NCI-H524 treated with DMSO at 0.1 percent for 48 hours (cell line): ENCODE measurements at regions not wholly inside any gene's neighbourhood (a gene's known extent, or its start where the extent isn't known, plus 50 kb on each side); places are given as distances from the start of the nearest gene placed in this dataset.

Experiments used
- DNase-seq: peaks from one replicate; lab custom pipeline; 2025; lab: John Stamatoyannopoulos, UW

- no peak for DNase-seq
These were observed 57.8 kb upstream of the STX18 start for GRCh38 chr4:4599481-4600275.

DNA sequence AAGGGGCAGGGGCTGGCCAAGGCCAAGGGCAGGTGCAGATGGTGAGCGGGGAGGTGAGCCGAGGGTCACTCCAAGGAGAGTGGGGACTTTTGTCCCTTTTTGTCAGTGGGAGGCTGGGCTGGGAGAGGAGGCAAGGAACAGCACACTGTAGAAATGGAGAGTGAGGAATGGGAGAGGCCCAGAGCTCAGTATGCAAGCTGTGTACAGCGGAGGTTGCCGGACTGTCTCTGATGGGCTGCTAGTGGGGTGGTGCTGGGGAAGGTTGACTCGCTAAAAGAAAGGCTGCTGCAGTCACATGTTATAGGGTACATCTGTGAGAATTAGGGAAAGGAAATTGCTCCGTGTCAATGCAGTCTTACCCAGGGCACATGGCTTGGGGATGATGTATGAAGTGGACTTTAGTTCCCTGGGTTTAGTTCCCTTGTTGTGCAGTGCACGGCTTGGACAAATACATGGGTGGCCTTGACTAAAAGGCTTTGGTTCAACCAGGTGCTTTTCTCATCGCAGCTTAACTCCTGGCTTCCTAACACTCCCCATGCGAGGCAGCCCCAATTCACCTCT, 57.1 kb upstream of the STX18 start:
- no peak for DNase-seq

GRCh38 chr4:4596720-4597119, 54.9 kb upstream of the STX18 start:
- DNase-seq: no peak

DNA sequence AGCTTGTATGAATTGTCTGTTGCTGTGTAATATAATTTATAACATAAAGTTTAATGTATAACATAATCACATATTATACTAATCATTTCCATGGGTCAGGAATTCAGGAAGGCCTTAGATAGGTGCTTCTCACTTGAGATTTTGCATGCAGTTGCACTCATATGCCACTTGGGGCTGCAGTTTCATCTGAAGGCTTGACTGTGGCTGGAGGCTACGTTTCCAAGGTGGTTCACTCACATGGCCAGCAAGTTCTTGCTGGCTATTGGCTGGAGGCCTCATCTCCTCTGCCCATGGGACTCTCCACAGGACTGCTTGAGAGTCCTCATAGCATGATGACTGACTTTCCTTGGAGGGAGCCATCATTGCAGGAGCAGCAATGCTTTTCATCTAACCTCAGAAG, 53.4 kb upstream of the STX18 start:
- no peak for DNase-seq

DNA sequence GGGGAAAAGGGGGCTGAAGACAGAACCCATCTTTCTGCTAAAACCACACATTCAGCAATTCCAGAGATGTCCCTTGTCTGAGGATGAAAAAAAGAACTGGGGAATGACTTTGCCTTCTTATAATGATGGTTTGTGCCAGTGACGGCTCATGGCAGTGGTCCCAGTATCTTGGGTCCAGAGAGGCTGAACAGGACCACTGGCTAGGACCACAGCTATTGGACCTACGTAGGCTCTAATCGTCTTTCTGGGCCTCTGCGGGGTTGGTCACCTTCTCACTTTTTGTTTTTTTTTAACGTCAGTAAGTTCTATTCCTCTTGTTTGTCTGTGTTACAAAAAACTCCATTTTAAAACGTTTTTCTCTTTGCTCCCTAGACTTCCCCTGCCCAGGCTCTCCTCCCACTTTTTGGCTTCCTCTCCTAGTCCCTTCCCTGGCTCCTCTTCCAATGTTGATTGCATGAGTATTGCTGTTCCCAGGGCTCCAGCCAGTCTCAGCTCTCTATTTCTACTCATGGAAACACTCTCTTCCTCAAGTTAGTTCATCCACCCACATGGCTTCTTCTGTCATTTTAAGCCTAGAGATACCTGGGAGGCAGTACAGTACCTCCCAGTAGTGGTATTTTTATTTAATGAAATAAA, 52.6 kb upstream of the STX18 start:
- DNase-seq: no peak

GRCh38 chr4:4593596-4594284, 51.9 kb upstream of the STX18 start:
- DNase-seq: no peak

GRCh38 chr4:4592414-4592813, 50.6 kb upstream of the STX18 start:
- no peak for DNase-seq
